Epithelial cell of prostate (primary cell): ENCODE measurements at regions not wholly inside any gene's neighbourhood (a gene's known extent, or its start where the extent isn't known, plus 50 kb on each side); places are given as distances from the start of the nearest gene placed in this dataset.
"Not testable (repeated sequence)": the region's sequence is repeated elsewhere in the genome, so short reads cannot be mapped to it uniquely, and the experiment has no call there.

Source experiments
- DNase-seq: peaks from one replicate; pipeline ENCODE4 v3.0.0-alpha.2; 2011; ENCODE audit warnings: low read depth, low spot score
- H3K27ac ChIP-seq: fragments of 450-650 bp; 2 replicates; pipeline ENCODE4 v1.5.1; 2017; ENCODE audit warnings: mild to moderate bottlenecking

- peak overlapping the region; percentile 29 for H3K27ac ChIP-seq
- DNase-seq = no peak
These were observed 70.1 kb upstream of the HOXC13 start for GRCh38 chr12:53868511-53868986.

- peak overlapping the region; percentile 21 for H3K27ac ChIP-seq
- DNase-seq = no peak
These were observed 69.1 kb upstream of the HOXC13 start for GRCh38 chr12:53869500-53869899.

- DNase-seq = no peak
These were observed 68.5 kb upstream of the HOXC13 start for GRCh38 chr12:53870117-53870516.

DNA sequence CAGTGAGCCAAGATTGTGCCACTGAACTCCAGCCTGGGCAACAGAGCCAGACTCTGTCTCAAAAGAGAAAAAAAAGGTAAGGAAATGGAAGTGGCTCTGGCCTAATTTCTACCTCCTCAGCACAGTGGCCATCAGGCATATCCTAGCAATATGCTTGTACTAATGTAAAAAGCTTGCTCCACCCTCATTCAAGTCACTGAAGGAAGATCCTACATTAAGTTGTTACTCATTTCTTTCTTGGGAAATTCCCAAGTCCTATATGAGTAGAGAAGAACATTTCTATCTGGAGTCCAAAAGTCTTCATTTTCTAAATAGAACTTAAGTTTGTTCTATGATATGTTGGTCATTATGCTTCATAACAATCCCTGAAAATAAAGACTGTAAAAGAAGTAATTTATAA lies 67.3 kb upstream of the HOXC13 start:
- no peak for DNase-seq
- no peak overlapping the region for H3K27ac ChIP-seq

More at GRCh38 chr12:53870117-53870516, 68.5 kb upstream of the HOXC13 start:
- no peak overlapping the region for H3K27ac ChIP-seq

DNA sequence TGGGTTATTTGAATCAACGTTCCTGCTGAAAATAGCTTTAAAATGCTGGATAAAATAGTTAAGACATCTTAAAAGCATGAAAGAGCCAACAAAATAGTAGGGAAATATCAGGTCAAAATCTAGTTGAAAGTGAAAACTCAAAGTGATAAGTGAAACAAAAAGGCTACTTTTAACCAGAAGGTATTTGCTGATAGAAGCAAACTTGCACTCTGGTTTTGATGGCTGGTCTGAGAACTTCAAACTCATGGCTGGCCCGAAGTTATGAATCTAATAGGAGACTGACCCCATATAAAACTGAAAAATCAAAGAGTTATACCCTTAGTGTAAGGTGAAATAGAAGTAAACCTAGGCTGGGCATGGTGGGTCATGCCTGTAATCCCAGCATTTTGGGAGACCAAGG lies 66.3 kb upstream of the HOXC13 start:
- H3K27ac ChIP-seq = no peak overlapping the region
- DNase-seq = no peak

- not testable (repeated sequence) for H3K27ac ChIP-seq
These were observed 60.7 kb upstream of the HOXC13 start for GRCh38 chr12:53877961-53878360.

GRCh38 chr12:53887006-53887405 lies 51.6 kb upstream of the HOXC13 start:
- DNase-seq = no peak
- H3K27ac ChIP-seq = no peak overlapping the region

More at GRCh38 chr12:53877961-53878360, 60.7 kb upstream of the HOXC13 start:
- not testable (repeated sequence) for DNase-seq

DNA sequence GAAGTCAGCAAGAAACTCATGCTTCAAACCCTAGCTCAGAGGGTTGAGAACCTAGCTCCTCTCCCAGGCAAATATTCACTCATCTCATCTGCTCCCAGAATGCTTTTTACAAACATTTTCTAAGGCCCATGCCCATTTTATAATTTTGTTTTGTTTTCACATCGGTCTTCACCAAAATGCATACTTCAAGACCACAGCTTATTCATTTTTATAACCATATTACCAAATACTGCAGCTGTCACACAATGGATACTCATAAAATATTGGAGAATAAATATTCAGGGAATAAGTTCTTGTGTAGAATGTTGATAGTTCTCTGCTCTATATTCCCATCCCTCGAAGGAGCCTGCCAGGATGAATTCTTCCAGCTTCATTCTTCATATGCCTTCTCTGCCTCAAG lies 50.8 kb upstream of the HOXC13 start:
- DNase-seq = no peak

More for the DNA sequence above, 50.8 kb upstream of the HOXC13 start:
- H3K27ac ChIP-seq = no peak overlapping the region
